Dermis microvascular lymphatic vessel endothelial cell (primary cell): ENCODE measurements at regions not wholly inside any gene's neighbourhood (a gene's known extent, or its start where the extent isn't known, plus 50 kb on each side); places are given as distances from the start of the nearest gene placed in this dataset.

Experiments used
- DNase-seq, 2 donors: peaks; one replicate each; pipeline versions ENCODE4 v3.0.0 to v3.0.0-alpha.2; 2010; ENCODE audit warnings: low read depth in 2 of 2

DNA sequence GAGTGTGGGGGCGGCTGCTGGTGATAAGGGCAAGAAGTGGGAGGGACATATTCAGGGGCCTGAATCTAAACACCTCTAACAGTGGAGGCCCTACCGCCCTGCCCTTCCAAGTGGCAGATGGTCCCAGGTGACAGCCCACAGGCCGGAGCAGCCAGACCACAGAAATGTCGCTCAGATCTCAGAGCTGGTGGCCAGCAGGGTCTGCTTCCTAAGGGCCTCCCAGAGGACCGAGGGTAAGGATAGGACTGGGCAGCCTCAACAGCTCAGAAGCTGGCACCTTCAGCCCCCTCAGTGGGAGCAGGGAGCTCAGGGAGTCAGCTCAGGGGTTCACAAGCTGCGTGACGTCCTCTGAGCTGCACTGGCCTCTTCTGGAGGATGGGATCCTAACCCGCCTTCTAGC is 201.8 kb upstream of the ZC3H12A start:
- no peak for DNase-seq

DNA sequence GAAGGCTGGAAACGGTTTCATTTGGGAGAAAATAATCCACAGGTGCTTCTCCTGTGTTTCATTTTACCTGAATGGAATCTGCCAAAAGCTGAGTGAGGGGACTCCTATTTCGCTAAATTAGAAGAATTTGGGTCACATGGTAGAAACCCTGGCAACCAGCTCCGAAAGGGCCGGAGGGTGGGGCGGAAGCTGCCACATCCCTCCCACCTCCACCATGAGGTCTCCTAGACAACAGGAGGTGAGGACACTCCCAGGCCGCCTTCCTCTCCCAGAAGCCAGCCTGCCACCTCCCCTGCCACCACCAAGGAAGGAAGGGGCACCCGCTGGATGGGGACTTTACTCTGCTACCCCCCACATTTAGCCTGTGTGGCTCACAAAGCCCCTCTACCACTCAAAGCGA is 199.9 kb upstream of the ZC3H12A start:
- DNase-seq, result no peak

DNA sequence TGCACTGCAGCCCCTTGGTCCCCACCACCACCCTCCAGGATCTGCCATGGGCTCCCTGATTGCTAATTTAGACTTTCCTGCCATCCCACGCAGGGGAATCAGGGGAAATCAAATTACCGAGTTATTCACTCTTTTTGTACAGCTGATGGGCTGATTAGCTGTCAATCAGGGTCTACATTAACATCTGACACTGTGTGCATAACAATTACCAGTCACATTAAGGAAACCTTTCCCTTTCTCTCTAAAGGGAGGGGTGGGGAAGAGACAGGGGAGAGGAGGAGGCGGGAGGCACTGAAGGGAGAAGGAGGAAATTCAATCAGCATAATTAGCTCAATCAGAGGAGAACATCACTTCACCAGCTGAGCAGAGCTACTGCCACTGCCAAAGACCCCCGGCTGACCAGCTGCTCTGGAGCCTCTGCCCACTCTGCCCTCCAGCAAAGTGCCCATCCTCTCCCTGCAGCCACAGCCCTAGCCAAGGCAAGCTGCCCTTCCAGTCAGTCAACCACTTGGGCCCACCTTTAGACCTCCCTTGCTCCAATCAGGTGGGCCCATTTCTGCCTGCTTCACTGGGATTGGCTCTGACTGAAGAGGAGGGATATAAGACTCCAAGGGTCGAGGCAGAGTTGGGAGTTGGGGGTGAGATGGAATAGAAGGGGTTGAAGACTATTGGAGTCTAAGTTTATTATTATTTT is 199.3 kb upstream of the ZC3H12A start:
- no peak for DNase-seq

DNA sequence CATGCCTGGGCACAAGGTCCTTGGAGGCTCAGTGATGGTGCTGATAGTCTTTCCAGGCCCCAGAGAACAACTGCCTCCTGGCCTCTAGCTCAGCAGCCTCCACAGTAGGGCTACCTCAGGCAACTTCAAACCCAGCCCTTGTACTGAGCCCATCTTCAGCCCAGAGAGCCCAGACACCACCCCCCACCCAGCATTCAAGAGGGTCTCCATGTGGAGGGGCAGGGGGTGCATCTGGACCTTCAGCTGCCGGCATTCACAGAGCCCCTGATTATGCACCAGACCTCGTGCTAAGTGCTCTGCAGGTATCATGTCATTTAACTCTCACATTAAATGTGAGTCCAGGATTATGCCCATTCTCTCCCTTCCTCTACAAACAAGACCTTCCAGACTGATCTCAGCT is 197.0 kb upstream of the ZC3H12A start:
- no peak for DNase-seq

DNA sequence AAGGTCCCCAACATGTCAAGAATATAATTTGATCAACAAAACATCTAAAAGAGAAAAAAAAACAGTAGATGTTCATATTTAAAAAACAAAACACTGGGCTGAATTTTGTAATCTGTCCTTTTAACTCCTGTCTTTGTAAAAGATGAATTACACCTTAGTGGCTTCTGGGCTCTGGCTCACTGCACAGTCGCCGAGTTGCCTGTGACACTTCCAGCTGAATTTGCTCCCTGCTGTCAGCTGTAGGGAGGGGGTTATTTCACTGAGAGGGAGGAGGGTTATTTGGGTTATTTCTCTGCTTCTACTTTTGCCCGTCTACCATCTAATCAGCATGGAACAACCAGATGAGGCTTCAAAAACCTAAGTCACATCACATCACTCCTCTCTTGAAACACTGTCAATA is 193.0 kb upstream of the ZC3H12A start:
- DNase-seq, result no peak

DNA sequence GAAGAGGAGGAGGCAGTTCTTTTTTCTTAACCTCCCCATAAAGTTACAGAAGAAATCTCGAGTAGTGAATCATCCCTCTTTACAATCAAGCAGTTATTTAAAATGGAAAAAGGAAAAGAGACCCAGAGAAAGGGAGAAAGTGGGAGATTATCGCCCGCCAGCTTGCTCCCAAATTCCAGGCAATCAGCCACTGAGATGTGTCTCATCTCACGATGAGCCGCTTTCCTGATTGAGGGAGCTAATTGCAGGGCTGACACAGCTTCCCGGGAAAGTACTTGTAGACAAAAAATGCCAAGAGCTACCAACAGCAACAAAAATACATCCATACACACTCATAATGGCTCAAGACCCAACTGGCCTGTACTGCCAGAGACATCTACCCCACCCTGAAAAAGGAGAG is 191.6 kb upstream of the ZC3H12A start:
- no peak for DNase-seq

DNA sequence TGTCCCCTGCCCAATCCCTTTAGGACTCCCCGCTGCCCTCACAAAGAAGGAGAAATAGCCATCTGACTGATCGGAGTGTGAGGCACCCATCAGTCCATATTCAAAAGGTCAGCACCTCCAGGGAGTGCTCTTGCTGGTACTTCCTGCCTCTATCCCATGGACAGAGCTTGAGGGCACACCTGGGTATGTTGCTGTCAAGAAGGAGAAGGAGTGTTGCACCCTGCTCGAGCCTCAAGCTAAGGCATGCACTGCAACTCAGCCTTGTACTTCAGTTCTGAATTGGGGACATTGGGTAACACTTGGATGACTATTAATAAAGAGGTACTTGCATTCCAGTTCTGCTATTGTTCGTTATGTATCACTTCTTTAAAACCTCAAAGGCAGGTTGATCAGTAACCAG is 190.3 kb upstream of the ZC3H12A start:
- no peak for DNase-seq

DNA sequence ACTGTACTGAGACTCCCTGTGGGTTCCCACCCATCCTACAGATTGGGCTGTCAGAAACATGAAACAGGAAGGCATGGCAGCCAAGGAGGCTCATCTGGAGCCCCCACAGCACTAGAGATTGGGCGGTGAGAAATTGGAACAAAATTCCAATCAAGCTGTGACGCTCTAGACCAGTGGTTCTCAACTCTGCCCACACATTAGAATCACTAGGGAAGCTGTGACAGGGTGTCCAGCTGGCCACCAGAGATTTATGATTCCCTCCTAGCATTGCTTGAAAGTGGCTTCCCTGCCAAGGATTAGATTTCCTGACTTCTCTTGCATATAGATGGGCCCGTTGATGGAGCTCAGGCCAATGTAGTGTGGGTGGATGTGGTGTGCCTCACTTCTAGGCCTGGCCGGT is 187.5 kb upstream of the ZC3H12A start:
- DNase-seq, result no peak

DNA sequence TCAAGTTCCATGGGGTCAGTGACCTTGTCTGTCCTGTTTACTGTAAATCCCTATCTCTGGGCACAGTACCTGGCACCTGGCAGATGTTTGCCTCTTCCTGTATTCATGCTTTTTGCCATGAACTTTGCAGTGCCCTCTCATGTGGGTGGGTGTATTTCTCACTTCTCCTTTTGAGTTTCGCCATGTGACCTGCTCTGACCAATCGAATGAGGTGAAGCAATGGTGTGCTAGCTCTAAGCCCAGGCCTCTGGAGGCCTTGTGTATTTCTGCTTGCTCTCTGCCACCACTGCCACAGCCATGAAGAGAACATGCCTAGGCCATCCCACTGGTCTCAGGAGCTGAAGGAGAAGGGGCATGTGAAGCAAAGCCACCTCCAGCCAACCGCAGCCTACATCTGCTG is 185.5 kb upstream of the ZC3H12A start:
- DNase-seq, result no peak

DNA sequence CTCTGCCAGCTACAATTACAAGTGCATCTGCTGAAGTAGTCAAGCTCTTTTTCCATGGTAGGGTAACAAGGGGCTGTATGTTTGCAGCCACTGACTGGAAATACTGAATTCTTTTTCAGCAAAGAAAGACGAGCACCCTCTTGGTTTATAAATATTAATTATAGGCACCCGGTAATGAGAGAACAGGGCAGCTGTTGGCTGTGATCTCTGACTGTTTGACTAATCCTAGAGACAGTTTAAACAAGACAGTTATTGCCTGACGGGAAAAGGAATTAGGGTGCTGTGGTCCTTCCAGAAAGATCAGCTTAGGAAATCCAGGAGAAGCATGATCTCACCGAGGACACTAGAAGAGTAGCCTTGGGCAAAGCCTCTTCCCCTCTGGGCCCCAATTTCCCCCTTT is 183.7 kb upstream of the ZC3H12A start:
- no peak for DNase-seq

DNA sequence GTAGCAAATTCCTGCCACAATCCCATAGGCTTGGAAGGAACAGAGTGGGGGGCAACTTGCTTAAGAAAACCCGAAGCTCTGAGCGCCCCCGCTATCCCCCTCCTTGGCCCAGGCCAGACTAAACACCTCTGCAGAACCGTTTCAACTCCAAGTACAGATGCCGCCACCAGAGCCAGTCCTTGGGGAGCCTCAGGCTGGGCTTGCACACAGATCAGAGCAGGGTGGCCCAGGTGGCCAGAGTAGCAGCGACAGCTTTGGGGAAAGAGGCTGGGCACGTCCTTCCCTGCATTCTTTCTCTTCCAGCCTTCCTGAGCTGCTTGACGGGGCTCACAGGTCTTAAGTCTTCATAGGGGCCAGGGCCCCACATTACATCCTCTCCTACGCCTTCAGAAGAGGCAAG is 181.6 kb upstream of the ZC3H12A start:
- DNase-seq, result no peak

DNA sequence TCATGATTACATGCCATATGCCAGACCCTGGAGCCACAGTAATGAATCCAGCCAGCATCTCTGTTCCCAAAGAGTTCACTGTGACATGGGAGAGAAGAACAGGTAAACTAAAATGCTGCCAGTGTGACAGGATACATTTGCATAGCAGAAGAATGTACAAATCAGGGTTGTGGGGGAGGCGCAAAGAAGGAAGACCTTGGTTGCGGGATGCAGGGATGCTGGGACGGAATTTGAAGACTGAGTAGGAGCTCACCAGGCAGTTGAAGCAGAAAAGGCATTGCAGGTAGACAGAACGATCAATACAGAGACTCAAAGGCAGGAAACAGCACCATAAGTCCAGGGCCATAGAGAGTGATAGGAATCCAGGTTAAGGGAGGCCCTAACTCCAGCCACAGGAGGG is 180.3 kb upstream of the ZC3H12A start:
- DNase-seq, result no peak

DNA sequence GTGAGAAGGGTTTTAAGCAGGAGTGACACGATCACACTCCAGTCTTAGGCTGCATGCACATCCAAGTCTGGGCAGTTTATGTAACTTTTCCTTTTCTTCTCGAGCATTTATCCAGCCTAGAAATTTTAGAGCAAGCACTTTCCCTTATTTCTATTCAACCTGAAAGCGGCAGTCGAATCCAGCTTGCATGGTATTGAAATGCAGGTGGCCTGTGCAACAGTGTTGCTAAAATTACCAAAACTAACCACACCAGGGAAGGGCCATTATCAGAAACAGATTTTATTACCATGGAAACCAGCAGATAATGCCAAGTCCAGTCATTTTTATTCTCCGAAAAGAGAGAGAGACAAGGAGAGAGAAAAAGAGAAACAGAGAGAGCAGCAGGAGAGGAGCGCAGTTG is 179.9 kb upstream of the ZC3H12A start:
- DNase-seq, result no peak

DNA sequence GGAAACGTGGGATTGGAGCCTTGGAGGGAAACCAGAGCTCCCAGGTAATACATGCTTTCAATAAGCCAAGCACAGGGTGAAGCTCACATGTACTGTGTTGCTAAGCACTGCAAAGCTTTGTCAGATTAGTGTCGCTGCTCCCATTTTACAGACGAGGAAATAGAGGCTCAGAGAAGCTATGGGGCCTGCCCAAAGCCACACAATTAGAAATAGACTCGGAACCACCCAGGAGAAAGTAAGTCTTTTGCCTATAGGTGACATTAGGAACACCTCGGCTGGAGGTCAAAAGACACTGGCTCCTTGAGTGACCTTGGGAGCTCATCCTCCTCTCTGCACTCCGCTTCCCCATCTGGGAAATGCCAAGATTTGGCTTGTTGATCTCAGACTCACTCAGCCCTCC is 175.6 kb upstream of the ZC3H12A start:
- no peak for DNase-seq

DNA sequence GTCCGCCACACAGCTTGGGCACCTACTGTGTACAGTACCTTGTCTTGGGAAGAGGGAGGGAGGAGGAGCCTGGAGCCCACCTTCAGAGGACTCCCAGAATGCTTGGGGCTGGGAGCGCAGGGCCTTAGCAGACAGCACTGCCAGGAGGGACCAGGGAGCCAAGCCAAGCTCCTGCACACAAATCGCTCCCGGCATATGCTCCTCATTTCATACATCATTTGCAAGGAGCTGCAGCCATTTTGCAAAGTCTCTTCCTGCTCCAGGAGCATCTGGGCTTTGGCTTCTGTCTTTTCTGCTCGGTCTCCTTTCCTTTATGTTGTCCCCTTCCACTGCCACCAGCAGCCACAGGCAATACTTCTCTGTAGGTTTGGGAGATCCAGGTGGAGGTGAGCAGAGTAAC is 175.2 kb upstream of the ZC3H12A start:
- DNase-seq, result no peak

DNA sequence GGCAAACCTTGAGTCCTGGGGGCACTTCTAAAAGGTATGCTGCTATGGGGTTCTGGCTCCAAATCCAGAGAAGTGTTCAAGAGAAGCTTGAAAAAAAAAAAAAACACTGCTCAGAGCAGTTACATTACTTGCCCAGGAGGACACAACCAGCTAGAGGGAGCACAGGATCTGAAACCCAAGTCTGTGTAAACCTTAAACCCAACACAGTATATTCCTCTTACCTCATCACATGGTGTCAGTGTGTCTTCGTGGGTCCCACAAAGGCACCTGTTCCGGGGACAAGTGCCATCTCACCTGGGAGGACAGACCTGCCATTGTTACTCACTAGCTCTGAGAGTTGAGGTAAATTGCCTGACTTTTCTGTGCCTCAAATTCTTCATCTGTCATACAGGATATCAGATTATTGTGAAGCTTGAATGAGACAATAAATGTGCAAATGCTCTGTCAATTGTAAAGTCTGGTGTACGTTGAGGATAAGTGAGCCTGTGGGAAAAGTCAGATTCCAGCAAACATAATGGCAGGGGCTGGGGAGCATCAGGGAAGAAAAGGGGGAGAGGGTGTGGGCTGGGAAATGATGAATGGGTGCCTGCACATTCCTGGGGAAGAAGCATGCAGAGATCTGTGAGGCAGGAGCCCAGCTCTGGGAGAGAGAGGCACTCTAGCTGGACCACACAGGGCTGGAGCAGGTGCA is 170.4 kb upstream of the ZC3H12A start:
- no peak for DNase-seq

DNA sequence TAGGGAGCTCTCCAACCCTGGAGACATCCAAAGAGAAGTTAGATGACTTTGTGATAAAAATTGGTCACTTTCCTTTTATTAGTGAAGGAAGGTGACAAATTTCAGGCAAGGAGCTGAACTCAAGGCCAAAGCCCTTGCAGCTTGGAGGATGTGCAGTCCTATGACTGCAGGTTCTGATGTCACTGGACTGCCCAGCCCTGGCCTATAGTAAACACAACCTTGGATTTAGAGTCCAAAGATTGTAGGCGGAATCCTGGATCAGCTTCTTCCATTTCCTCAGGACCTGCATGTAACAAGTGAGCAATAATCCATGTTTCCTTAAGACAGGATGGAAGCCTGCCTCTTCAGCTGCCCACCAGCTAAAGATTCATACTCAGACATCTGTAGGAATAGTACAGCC is 169.3 kb upstream of the ZC3H12A start:
- no peak for DNase-seq

DNA sequence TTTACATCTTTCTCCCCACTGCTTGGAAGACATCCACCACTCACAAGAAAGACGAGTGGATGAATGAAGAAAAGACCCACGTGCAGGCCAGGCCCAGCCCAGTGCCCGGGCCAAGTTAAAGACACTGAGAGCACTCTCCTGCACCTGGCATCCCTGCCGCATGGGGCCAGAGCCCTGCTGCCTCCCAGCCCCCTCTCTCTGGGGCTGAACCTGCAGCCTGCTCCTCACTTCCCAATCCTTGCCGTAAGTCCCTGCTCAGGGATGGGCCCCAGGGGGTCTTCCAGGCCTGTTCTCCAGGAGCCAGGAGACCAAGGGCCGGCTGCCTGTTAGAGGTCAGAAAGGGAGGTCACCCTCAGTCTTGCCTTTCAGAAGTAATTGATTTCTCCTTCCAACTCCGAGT is 168.5 kb upstream of the ZC3H12A start:
- DNase-seq, result no peak

DNA sequence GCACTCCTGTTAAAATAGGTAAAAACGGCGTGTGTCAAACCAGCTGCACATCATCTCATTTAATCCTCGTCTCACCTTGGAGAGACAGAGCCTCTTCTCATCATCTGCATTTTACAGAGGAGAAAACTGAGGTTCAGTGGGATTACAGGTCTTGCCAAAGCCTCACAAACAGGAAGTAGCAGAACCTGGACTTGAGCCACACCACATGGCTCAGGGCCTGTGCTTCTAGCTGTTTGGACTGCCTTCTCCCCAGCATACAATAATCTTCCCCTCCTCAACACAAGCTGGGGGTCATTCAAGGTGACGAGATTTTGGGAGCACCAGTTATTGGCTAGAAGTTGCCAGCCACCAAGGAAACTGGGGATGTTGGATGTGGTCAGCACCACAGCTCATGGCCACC is 167.9 kb upstream of the ZC3H12A start:
- DNase-seq, result no peak

DNA sequence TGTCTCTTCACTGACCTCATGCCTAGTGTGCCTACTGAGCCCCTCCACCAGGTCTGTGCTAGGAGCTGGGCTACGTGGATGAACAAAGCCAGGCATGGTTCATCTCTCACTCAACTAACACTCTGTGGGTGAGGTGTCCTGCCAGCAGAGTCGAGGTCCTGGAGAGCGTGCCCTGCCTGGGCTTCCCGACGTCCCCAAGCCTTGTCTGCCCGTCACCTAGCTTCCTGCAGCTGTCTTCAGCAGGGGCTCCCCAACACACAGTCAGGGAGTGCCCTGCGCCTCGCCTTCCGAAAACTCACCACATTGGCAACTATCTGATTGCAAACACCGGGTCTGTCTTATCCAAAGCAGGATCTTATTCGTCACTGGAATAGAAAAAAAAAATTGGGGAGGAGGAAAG is 167.5 kb upstream of the ZC3H12A start:
- no peak for DNase-seq

DNA sequence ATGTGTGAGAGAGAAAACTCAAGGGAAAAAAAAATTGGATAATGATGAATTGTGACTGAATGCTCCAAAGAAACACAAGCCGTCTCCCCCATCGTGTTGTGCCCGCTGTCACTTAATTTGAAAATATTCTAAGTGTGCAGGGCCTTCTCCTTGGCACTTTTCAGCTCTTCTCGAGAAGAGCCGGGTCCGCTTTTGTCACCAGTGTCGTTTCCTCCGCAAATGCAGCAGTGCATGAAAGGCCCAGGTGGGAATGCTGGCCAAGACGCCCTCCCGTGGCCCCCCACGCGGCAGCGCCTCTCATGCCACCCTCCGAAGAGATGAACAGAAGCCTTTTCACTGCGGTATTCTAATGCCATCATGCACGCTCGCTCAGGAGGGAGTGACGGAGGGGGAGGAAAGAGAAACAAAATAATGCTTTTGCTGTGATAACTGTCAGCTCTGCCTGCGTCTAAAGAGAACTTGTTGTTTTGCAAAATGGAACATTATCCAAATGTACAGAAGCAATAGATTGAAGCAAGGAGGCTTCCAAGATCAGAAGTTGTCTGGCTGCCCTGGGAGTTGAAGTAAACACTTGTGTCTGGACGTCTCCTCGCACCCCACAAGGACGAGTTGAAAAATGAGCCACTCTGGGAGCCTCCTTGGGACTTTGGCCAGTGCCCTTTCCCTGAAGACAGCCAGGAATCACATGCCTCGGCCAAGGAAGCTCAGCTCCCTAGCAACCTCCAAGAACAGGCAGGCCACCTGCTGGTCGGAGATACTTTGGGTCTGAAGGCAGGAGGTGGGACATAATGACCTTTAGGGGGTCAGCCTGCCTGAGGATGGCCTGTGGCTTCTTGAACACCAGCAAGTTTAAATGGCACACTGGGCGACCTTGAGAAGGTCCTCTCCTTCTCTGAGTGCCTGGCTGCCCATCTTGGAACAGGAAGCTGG is 166.1 kb upstream of the ZC3H12A start:
- DNase-seq, result no peak

DNA sequence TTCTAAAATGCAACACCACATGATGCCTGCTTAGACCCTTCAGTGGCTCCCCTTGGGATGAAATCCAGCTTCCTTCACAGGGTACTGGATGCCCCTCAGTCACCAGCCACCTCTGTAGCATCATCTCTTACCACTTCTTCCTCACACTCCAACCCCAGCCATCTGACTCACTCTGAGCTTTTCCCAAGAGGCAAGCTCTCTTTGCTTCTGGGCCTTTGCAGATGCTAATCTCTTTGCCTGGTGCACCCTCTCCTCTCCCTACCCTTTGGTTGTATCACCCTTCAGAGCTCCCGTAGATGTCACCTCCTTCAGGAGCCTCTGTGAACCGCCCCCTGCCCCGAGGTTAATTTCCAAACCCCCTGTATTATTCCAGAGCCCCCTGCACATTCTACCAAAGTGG is 164.8 kb upstream of the ZC3H12A start:
- DNase-seq, result no peak

DNA sequence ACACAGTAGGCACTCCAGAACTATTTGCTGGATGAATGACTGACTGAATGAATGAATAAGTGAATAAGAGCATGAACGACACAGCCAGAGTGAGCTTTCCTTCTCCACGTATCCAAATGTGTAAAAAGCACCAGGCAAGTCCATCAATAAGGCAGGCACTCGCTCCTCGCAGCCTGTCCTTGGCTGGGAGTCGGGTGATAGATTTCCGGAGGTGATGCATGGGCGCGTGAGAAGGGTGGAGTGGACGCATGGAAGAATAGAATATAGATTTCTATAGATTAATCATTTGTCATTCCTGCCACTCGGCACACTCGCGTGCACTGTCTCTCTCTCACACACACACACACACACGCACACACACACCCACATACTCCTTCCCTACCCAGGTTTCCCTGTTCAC is 164.3 kb upstream of the ZC3H12A start:
- no peak for DNase-seq
